AG09319 (cell line): ENCODE measurements at regions not wholly inside any gene's neighbourhood (a gene's known extent, or its start where the extent isn't known, plus 50 kb on each side); places are given as distances from the start of the nearest gene placed in this dataset.
"Not testable (repeated sequence)": the region's sequence is repeated elsewhere in the genome, so short reads cannot be mapped to it uniquely, and the experiment has no call there.

Experiments
- DNase-seq: peaks from one replicate; pipeline ENCODE4 v3.0.0-alpha.2; 2010; ENCODE audit warnings: low read depth; ENCODE audit errors: extremely low read depth
- CTCF ChIP-seq: IDR thresholded peaks from 2 replicates; pipeline ENCODE4 v1.5.1; 2011; ENCODE audit warnings: low read depth, mild to moderate bottlenecking, inconsistent platforms, low read length, moderate library complexity

GRCh38 chr18:42364766-42365165, 409.7 kb downstream of the PIK3C3 start:
- DNase-seq, result no peak
- TF ChIP-seq CTCF, result no peak

- TF ChIP-seq CTCF, result no peak
- no peak for DNase-seq
Observed at GRCh38 chr18:42365591-42365990, 410.6 kb downstream of the PIK3C3 start.

- no peak for DNase-seq
Observed at GRCh38 chr18:42373584-42373983, 418.6 kb downstream of the PIK3C3 start.

DNA sequence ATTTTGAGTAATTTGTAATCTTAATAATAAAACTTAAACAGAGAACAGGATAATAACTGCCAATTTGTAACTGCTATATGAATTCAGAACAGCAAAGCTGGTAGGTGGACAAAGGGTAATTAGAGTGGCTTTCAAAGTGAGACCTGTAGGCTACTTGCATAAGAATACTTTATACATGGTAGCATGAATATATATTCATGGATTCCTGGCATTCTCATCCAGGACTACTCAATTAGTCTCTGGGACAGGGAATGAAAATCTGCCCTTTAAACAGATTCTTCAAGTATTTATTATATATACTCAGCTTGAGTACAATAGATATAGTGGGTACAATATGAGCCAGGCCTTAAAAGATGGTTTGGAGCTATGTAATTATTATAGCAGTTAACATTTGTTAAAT, 419.9 kb downstream of the PIK3C3 start:
- TF ChIP-seq CTCF, result no peak
- DNase-seq, result no peak

More at GRCh38 chr18:42373584-42373983, 418.6 kb downstream of the PIK3C3 start:
- no peak for TF ChIP-seq CTCF

GRCh38 chr18:42378854-42379253, 423.8 kb downstream of the PIK3C3 start:
- not testable (repeated sequence) for DNase-seq

- DNase-seq, result not testable (repeated sequence)
Observed at GRCh38 chr18:42381236-42381635, 426.2 kb downstream of the PIK3C3 start.

DNA sequence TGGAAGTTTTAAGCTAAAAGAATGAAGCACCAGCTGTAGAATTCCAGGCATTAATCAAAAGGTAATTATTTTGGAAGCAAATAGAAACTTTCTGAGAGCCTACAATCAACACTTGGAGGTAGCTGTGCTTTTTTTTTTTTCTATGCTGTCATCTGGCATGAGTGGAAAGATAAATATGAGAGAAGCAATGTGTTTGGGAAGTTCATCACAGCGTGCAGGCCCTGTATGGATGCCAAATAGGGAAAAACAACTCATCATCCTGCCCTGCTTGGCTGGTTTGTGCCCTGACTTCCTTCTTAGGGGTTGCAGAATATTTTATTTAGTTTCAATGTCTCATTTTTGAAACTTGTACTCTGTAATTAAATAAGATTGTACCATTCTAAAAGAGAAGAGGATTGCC, 437.4 kb downstream of the PIK3C3 start:
- no peak for DNase-seq
- no peak for TF ChIP-seq CTCF

DNA sequence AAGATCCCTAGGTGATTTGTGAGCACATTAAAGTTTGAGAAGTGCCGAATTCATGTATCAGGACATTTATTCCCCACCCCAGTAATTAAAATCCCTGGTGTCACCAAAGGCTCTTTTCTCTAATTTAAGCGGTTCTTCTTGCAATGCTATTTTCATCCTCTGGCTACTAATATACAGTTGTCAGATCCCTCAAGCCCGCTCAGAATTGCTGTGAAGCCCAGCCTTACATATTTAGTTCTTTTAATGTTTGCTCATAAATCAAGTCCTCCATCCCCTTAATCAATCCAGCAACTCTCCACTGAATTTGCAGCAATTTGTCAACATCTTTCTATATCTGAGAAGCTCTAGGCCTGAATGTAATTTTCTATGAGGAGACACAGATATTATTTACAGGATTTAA, 437.9 kb downstream of the PIK3C3 start:
- DNase-seq, result no peak
- TF ChIP-seq CTCF, result no peak

DNA sequence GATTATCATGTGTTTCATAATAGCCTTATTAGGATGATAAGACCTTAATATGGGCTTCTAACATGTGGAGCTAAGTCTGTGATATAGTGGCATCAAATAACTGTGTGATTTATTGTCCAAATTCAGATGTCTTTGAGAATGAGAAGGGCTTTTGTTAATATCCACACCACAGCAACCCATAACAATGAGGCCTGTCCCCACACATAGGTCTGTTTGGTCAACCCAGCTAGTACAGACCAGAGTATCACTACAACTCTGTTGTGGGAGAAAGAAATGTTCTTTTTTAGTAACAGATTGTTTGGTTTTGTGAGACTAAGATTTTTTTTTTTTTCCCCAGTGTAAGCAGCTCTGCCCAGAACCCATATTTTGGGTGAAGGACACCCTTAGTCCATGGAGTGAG, 439.2 kb downstream of the PIK3C3 start:
- DNase-seq, result no peak
- no peak for TF ChIP-seq CTCF
